D721Med (cell line): ENCODE measurements at regions not wholly inside any gene's neighbourhood (a gene's known extent, or its start where the extent isn't known, plus 50 kb on each side); places are given as distances from the start of the nearest gene placed in this dataset.

Experiments used
- DNase-seq: peaks from one replicate; pipeline ENCODE4 v3.0.0; 2011; ENCODE audit warnings: low spot score; ENCODE audit not compliant: insufficient read length
- FAIRE-seq: peaks from 2 replicates; lab custom pipeline; 2011; peaks lifted over from hg19 to GRCh38; lab: Jason Lieb, UNC
- TF ChIP-seq, protein P1 (sequence below): IDR thresholded peaks from 2 replicates; pipeline ENCODE4 v1.5.1; 2012; ENCODE audit warnings: mild to moderate bottlenecking, control low read depth; ENCODE audit not compliant: insufficient read depth; ENCODE audit errors: missing control alignments

DNA sequence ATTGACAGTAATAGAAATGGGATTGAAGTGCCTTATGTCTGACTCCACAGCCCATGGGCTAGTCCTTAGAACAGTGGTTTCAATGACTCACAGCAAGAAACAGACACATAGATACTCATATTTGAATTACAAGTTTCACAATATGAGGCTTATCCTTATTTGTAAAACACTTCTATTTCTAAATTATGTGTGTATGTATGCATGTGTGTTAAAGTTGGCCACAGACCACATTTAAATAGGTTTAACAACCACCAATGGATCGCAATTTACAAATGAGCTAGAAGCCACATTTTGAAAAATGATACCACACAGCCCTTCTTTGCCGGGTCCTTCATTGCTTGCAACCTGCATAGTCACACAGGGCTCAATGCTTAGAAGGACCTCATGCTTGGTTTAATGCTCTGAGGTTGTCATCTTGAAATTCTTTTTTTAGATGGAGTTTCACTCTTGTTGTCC is 157.8 kb upstream of the PREP start:
- FAIRE-seq (no peak), DNase-seq (no peak)
- TF ChIP-seq, protein P1, sequence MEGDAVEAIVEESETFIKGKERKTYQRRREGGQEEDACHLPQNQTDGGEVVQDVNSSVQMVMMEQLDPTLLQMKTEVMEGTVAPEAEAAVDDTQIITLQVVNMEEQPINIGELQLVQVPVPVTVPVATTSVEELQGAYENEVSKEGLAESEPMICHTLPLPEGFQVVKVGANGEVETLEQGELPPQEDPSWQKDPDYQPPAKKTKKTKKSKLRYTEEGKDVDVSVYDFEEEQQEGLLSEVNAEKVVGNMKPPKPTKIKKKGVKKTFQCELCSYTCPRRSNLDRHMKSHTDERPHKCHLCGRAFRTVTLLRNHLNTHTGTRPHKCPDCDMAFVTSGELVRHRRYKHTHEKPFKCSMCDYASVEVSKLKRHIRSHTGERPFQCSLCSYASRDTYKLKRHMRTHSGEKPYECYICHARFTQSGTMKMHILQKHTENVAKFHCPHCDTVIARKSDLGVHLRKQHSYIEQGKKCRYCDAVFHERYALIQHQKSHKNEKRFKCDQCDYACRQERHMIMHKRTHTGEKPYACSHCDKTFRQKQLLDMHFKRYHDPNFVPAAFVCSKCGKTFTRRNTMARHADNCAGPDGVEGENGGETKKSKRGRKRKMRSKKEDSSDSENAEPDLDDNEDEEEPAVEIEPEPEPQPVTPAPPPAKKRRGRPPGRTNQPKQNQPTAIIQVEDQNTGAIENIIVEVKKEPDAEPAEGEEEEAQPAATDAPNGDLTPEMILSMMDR: no peak

DNA sequence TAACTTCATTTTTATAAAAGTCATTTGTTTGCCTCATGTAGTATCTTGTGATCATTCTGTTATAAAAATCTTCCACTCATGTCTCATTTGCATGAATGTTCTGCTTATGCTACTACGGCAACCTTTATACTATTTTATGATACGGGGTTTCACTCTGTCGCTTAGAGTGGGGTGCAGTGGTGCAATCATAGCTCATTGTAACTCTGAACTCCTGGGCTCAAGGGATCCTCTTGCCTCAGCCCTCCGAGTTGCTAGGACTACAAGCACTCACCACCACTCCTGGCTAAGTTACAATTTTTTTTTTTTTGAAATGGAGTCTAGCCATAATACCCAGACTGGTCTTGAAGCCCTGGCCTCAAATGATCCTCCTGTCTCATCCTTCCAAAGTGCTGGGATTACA is 154.4 kb upstream of the PREP start:
- FAIRE-seq: no peak
- no peak for DNase-seq
- TF ChIP-seq, protein P1: no peak

GRCh38 chr6:105553171-105553570 is 150.3 kb upstream of the PREP start:
- no peak for DNase-seq
- TF ChIP-seq, protein P1: no peak
- no peak for FAIRE-seq

DNA sequence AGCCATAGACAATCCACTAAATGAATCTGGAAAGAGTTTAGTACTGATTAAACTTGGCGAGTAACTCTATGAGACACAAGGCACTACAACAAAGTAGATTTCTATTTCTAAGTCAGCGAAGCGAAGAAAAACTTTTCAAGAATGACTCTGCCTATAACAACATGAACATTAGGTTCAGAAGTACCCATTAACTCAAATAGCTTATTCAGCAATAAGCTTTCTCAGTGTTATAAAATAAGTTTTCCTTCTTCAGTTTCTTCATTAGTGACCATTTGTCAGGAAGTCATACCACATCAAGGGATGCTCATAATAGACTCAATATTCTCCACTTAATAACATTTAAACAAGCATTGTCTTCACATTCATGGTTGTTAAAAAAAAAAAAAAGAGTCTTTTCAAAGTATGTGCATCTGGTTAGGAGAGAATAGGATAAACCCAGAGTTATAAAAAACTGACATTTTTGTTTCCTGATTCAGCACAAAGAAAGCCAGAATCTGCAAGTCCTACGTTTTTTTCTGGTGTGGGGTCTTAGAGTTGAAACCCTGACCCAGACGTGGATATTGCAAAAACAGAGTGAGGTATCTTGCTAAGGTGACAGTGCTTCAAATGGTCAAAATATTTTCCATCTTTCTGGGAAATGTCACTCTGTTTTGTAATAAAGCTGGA is 148.2 kb upstream of the PREP start:
- no peak for DNase-seq
- TF ChIP-seq, protein P1: no peak
- FAIRE-seq: no peak

DNA sequence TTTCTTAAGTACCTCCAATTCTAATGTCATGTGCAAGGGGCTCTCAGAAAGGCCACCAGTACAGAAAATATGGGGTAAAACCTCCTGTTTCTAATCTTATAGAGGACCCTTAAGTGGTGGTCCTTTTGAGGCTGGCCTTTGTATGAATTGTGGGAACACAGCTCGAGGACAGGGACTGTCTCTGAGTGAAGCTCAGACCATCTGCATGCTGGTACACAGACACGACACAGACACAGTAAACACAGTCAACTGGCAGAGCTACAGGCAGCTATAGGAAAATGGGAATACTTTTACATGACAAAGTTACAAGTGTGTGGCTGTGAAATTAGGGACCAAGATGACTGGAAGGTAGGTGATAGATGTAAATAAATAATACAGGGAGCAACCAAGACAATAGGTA is 143.9 kb upstream of the PREP start:
- DNase-seq: no peak
- TF ChIP-seq, protein P1: no peak
- no peak for FAIRE-seq

DNA sequence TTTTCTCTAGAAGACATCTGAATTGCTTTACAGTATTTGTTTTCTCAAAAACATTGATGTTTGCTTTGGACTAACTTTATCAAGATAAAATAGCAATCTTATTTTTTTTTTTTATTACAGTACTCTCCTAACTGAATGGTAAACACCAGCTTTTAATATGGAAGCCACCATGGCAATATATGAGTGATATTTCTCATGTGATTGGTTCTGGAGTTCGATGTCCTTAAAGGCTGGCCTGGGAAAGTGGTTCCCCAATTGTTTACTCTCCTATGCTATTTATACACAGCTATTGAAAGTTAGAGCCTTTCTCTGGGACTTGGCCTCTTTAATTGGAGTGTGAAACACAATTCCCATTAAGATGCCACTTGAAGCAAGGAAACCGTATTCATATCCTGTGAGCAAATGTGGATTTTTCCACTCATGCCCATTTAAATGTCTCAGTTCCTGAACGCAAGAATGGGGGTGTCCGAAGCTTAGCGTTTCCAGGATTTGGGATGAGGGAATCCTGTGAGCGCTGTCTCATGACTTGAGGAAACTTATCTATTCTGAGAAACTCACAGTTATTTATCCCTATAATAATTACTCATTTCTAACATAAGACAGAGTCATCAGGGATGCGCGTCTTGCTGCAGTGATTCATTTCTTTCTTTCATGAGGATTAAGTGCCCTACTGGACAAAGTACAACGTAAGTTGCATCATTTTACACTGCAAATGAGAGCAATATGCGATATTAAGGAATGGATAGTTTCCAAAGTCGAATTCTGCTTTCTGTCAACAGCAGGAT is 143.3 kb upstream of the PREP start:
- TF ChIP-seq, protein P1: no peak
- DNase-seq: no peak
- peak; percentile 32 for FAIRE-seq
